Neural crest cell (in vitro differentiated cells): ENCODE measurements at regions not wholly inside any gene's neighbourhood (a gene's known extent, or its start where the extent isn't known, plus 50 kb on each side); places are given as distances from the start of the nearest gene placed in this dataset.

ENCODE experiments used
- DNase-seq: peaks from one replicate; pipeline ENCODE4 v3.0.0; 2021; ENCODE audit warnings: low read depth, mixed read lengths, low spot score
- H3K27ac Mint-ChIP-seq: one replicate; pipeline ENCODE4 v1.8.0; 2021; ENCODE audit warnings: mild to moderate bottlenecking, mixed read lengths; ENCODE audit not compliant: unreplicated experiment
- H3K27me3 Mint-ChIP-seq: 2 replicates; pipeline ENCODE4 v1.8.0; 2021; ENCODE audit warnings: low read depth, mild to moderate bottlenecking, mixed read lengths
- H3K36me3 Mint-ChIP-seq: 2 replicates; pipeline ENCODE4 v1.8.0; 2021; ENCODE audit warnings: low read depth, mild to moderate bottlenecking, mixed read lengths
- H3K4me1 Mint-ChIP-seq: 2 replicates; pipeline ENCODE4 v1.8.0; 2021; ENCODE audit warnings: mixed read lengths
- H3K4me3 Mint-ChIP-seq: one replicate; pipeline ENCODE4 v1.8.0; 2021; ENCODE audit warnings: mild to moderate bottlenecking, mixed read lengths
- H3K9me3 Mint-ChIP-seq: 2 replicates; pipeline ENCODE4 v1.8.0; 2021; ENCODE audit warnings: mixed read lengths
- CTCF ChIP-seq: fragments of 200-600 bp; sonication (generic); conservative IDR thresholded peaks from 2 replicates; pipeline ENCODE4 v1.5.0; 2021; ENCODE audit warnings: antibody characterized with exemption, mild to moderate bottlenecking

GRCh38 chr9:110106661-110107060 lies 101.3 kb downstream of the C9orf152 start:
- Mint-ChIP-seq H3K27me3 (no peaks in the 10 kb centered on the region), H3K4me3 (no peak overlapping the region), H3K27ac (peak overlapping the region; percentile 93), H3K4me1 (peaks cover 76% of the 10 kb centered on the region), H3K9me3 (no peaks in the 10 kb centered on the region), H3K36me3 (peaks cover 10% of the 10 kb centered on the region)
- no peak for TF ChIP-seq CTCF
- DNase-seq: no peak

GRCh38 chr9:110109333-110110092 lies 98.4 kb downstream of the C9orf152 start:
- Mint-ChIP-seq H3K27ac (peak overlapping the region; percentile 28), H3K4me1 (peaks cover 72% of the 10 kb centered on the region)
- DNase-seq: peak; percentile 17

GRCh38 chr9:110110154-110110553 lies 97.8 kb downstream of the C9orf152 start:
- peaks cover 72% of the 10 kb centered on the region for H3K4me1 Mint-ChIP-seq
- no peaks in the 10 kb centered on the region for H3K36me3 Mint-ChIP-seq

More at GRCh38 chr9:110109333-110110092, 98.4 kb downstream of the C9orf152 start:
- Mint-ChIP-seq H3K36me3 (no peaks in the 10 kb centered on the region), H3K27me3 (no peaks in the 10 kb centered on the region), H3K4me3 (peak overlapping the region; percentile 68), H3K9me3 (no peaks in the 10 kb centered on the region)
- no peak for TF ChIP-seq CTCF

GRCh38 chr9:110111868-110112267 lies 96.1 kb downstream of the C9orf152 start:
- Mint-ChIP-seq H3K9me3 (no peaks in the 10 kb centered on the region), H3K27ac (no peak overlapping the region), H3K4me3 (no peak overlapping the region), H3K27me3 (no peaks in the 10 kb centered on the region), H3K36me3 (no peaks in the 10 kb centered on the region), H3K4me1 (peaks cover 72% of the 10 kb centered on the region)
- no peak for TF ChIP-seq CTCF
- no peak for DNase-seq

More at GRCh38 chr9:110110154-110110553, 97.8 kb downstream of the C9orf152 start:
- Mint-ChIP-seq H3K9me3 (no peaks in the 10 kb centered on the region), H3K4me3 (no peak overlapping the region), H3K27ac (no peak overlapping the region), H3K27me3 (no peaks in the 10 kb centered on the region)
- no peak for TF ChIP-seq CTCF
- no peak for DNase-seq

GRCh38 chr9:110112792-110113191 lies 95.2 kb downstream of the C9orf152 start:
- Mint-ChIP-seq H3K4me1 (peaks cover 71% of the 10 kb centered on the region), H3K27ac (no peak overlapping the region)

More at GRCh38 chr9:110112792-110113191, 95.2 kb downstream of the C9orf152 start:
- no peak for DNase-seq
- Mint-ChIP-seq H3K27me3 (no peaks in the 10 kb centered on the region), H3K4me3 (no peak overlapping the region), H3K36me3 (no peaks in the 10 kb centered on the region), H3K9me3 (no peaks in the 10 kb centered on the region)
- no peak for TF ChIP-seq CTCF
